ENCODE measurements at regions not wholly inside any gene's neighbourhood (a gene's known extent, or its start where the extent isn't known, plus 50 kb on each side); places are given as distances from the start of the nearest gene placed in this dataset.

GRCh38 chr13:40026174-40026585 lies 370.7 kb downstream of the COG6 start:
- peaks cover 16% of the 10 kb centered on the region for H3K9me3 Mint-ChIP-seq
- H3K27me3 Mint-ChIP-seq (ENCODE audit: insufficient read depth): no peaks in the 10 kb centered on the region
- no peak overlapping the region for H3K4me3 Mint-ChIP-seq
- no peak overlapping the region for H3K27ac Mint-ChIP-seq
- peaks cover 5% of the 10 kb centered on the region; the same call in 1 of the 2 replicates for H3K36me3 Mint-ChIP-seq (ENCODE audit: low read depth)
- TF ChIP-seq CTCF (IDR thresholded peaks at IDR 0.05): no peak
- DNase-seq: no peak
- peaks cover 7% of the 10 kb centered on the region; the same call in 1 of the 2 replicates for H3K4me1 Mint-ChIP-seq (ENCODE audit: low read depth)

DNA sequence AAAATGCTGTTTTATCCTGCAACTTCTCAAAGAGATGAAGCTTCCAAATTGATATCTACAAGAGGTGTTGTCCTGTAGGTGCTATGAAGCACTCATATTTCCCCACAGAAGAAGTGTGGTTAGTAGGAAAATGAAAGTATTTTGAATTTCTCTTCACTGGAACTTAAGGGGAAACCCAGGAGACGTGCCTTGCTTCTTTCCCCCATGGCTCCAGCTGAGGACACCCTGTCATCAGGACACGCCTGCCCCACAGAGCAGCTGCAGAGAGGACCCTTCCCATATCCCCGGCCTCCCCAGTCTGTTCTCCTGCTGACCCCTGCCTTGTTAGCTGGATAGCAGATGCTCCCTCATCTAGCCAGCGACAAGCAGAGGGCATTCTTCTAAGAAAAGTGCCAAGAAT lies 371.3 kb downstream of the COG6 start:
- H3K4me3 Mint-ChIP-seq: no peak overlapping the region
- peaks cover 5% of the 10 kb centered on the region; the same call in 1 of the 2 replicates for H3K36me3 Mint-ChIP-seq (ENCODE audit: low read depth)
- H3K27me3 Mint-ChIP-seq (ENCODE audit: insufficient read depth): no peaks in the 10 kb centered on the region
- H3K9me3 Mint-ChIP-seq: peaks cover 16% of the 10 kb centered on the region
- no peak overlapping the region for H3K27ac Mint-ChIP-seq
- DNase-seq: no peak
- H3K4me1 Mint-ChIP-seq (ENCODE audit: low read depth): peaks cover 11% of the 10 kb centered on the region; the same call in 1 of the 2 replicates
- no peak for TF ChIP-seq CTCF (IDR thresholded peaks at IDR 0.05)

DNA sequence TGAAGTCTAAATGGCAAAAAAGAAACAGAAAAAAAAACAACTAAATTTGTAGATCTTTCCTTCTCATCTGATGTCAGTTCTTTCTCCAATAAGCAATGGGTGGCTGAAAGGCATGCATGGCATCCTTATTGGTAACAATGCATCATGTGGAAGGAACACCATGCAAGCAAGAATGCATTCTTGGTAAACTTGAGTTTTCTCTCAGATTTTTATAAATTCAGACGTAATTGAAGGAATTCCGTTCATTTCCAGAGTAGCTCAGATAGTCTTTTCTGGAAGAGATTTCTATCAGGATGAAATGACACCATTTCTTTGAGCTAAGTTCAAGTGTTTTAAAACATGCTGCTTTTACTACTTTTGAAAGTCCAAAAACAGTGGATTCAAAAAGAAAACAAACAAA lies 373.0 kb downstream of the COG6 start:
- Mint-ChIP-seq H3K36me3 (ENCODE audit: low read depth) (peaks cover 5% of the 10 kb centered on the region; the same call in 1 of the 2 replicates), H3K9me3 (peaks cover 16% of the 10 kb centered on the region), H3K27me3 (ENCODE audit: insufficient read depth) (no peaks in the 10 kb centered on the region), H3K27ac (no peak overlapping the region), H3K4me3 (no peak overlapping the region), H3K4me1 (ENCODE audit: low read depth) (peaks cover 11% of the 10 kb centered on the region; the same call in 1 of the 2 replicates)
- TF ChIP-seq CTCF (IDR thresholded peaks at IDR 0.05): no peak
- no peak for DNase-seq

DNA sequence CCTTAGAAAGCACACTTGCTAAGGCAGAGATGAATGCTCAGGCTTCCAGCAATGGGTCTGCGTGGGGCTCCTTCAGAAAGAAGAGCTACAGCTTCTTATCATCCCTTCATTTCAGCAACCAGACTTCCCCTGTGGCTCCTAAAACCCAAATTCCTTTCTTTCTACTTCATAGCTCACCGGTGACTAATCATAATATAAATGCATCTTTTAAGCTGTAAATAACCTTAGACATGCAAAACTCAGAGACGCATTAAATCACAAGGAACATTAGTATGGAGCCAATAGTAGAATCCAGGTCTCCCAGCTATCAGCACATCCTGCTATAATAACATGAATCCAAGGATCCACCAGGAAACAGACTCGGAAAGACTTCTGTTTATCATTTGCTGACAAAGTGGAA lies 375.6 kb downstream of the COG6 start:
- H3K27ac Mint-ChIP-seq: no peak overlapping the region
- DNase-seq: peak; percentile 11
- H3K4me1 Mint-ChIP-seq (ENCODE audit: low read depth): peaks cover 11% of the 10 kb centered on the region; the same call in 1 of the 2 replicates
- peaks cover 16% of the 10 kb centered on the region for H3K9me3 Mint-ChIP-seq
- peaks cover 5% of the 10 kb centered on the region; the same call in 1 of the 2 replicates for H3K36me3 Mint-ChIP-seq (ENCODE audit: low read depth)
- no peak overlapping the region for H3K4me3 Mint-ChIP-seq
- no peak for TF ChIP-seq CTCF (IDR thresholded peaks at IDR 0.05)
- H3K27me3 Mint-ChIP-seq (ENCODE audit: insufficient read depth): no peaks in the 10 kb centered on the region

DNA sequence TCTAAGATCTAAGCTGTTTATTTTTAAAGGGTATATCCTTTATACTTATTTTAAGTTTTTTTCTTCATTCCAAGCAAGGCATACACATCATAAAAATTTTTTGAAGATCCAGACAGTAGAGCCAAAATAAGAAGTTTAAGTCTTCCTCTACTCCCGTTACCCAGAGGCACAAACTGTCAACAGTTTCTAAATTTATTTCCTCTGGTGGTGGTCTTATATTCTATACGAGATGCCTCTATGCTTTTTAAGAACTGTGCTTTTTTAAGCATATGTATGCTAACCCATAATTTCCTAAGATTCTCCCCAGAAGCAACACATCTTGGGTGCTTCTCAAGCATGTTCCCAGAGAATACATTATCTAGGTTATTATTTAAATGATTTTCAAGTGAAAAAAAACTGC lies 383.6 kb downstream of the COG6 start:
- Mint-ChIP-seq H3K27ac (no peak overlapping the region), H3K27me3 (ENCODE audit: insufficient read depth) (peaks cover 2% of the 10 kb centered on the region; the same call in 1 of the 2 replicates), H3K36me3 (ENCODE audit: low read depth) (no peaks in the 10 kb centered on the region), H3K9me3 (peaks cover 16% of the 10 kb centered on the region; the same call in 1 of the 2 replicates), H3K4me1 (ENCODE audit: low read depth) (no peaks in the 10 kb centered on the region), H3K4me3 (no peak overlapping the region)
- no peak for DNase-seq
- TF ChIP-seq CTCF (IDR thresholded peaks at IDR 0.05): no peak

DNA sequence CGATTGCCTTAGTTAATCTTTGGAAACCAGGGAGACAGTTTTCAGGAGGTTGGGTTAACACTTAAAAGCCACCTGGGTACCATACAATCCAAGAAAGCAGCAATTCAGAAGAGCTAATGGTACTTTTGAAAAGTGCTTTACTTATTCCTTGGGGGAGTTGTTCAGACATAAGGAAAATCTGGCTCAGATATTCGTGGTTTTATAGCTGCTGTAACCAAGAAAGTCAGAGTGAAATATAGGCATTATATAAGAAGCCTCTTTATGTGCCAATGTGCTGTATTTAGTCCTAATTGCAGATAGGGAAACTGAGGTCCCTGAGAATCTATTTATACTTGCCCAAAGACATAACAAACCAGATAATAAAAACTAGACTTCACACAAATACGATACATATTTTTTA lies 387.5 kb downstream of the COG6 start:
- Mint-ChIP-seq H3K36me3 (ENCODE audit: low read depth) (no peaks in the 10 kb centered on the region), H3K9me3 (peaks cover 16% of the 10 kb centered on the region; the same call in 1 of the 2 replicates), H3K4me1 (ENCODE audit: low read depth) (no peaks in the 10 kb centered on the region), H3K27me3 (ENCODE audit: insufficient read depth) (peaks cover 6% of the 10 kb centered on the region; the same call in 1 of the 2 replicates), H3K27ac (no peak overlapping the region), H3K4me3 (no peak overlapping the region)
- no peak for DNase-seq
- TF ChIP-seq CTCF (IDR thresholded peaks at IDR 0.05): no peak

Data from HFFc6 (cell line).